ENCODE measurements at regions not wholly inside any gene's neighbourhood (a gene's known extent, or its start where the extent isn't known, plus 50 kb on each side); places are given as distances from the start of the nearest gene placed in this dataset.

DNA sequence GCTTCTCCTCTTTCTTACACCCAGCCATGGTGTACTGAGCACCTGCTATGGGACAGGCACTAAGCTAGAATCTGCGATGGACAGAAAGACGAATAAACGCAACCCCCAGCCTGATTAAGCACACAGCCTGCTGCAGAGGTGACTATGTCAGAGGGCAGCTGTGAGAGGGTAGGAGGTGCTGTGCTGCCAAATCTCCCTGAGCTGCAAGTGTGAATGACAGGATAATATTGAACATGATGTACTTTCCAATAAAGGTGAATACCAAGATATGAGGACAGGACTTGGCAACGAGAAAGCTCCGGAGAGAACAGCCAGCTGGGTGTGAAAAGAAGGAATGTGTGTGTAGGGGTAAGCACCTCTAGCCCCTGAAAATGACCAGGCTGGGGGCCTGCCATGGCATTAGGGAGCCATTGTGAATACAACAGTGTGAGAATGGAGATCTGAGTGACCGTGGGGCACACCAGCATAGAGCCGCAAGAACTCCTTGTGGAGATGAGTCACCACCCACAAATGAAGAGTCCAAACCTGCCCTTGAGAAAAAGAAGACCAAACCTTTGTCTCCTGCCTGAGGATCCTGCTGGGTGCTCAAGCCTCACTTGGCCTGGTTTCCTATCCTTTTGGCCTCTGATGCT, 83.0 kb upstream of the ATF3 start:
- no peak overlapping the region for H3K27ac ChIP-seq (ENCODE audit: control insufficient read depth, insufficient read depth)
- no TSS peak for BruUV-seq (replicated peaks)
- no peaks in the 10 kb centered on the region for H3K36me3 ChIP-seq (ENCODE audit: control insufficient read depth in 2 of 2, insufficient read depth in 2 of 2, low read length in 1 of 2)
- CTCF ChIA-PET, result no interaction called here
- H4K20me1 ChIP-seq (ENCODE audit: control insufficient read depth, insufficient read depth), result no peaks in the 10 kb centered on the region
- DNase-seq (ENCODE audit: low read depth, low spot score) (no peak), FAIRE-seq (no peak), ATAC-seq (no peak)
- no peak overlapping the region for H2AFZ ChIP-seq (ENCODE audit: control insufficient read depth, low read depth, low read length)
- WGBS (ENCODE audit: insufficient coverage, insufficient replicate concordance, low lambda C conversion rate, missing lambda C conversion rate), result 79% methylated on average over 7 of the region's 7 CpGs
- H3K27me3 ChIP-seq (replicated peaks in 1 of 2; ENCODE audit: control insufficient read depth in 2 of 2, insufficient read depth in 2 of 2, low read length in 1 of 2), result peaks cover 0 to 2% of the 10 kb centered on the region in 2 experiments; a peak in 2 of 4 replicates
- H3K9me3 ChIP-seq (replicated peaks; ENCODE audit: control insufficient read depth, insufficient read depth, low read length), result no peaks in the 10 kb centered on the region
- POLR2A ChIA-PET, result interaction anchor here (0.6 kb wide), 1 partner anchor 17 kb away, joined by 5 read pairs; no protein-coding TSS in a partner anchor
- RAD21 ChIA-PET (ENCODE audit: unreplicated experiment), result no interaction called here
- H3K79me2 ChIP-seq (ENCODE audit: control insufficient read depth, insufficient read depth, low read length), result no peaks in the 10 kb centered on the region
- in situ Hi-C loops (cut with MboI) (no loop called here), intact Hi-C loops (cut with micrococcal nuclease; ENCODE audit: unreplicated experiment) (no loop called here)
- SMC1A ChIA-PET (ENCODE audit: uncharacterized antibody, unreplicated experiment), result no interaction called here
- H3K9ac ChIP-seq (ENCODE audit: control insufficient read depth, insufficient read depth, low read length), result no peak overlapping the region
- H3K4me3 ChIP-seq, result no peak overlapping the region
- H3K4me1 ChIP-seq (ENCODE audit: control insufficient read depth, insufficient read depth, low read length), result no peaks in the 10 kb centered on the region
- H3K4me2 ChIP-seq (ENCODE audit: control insufficient read depth, insufficient read depth), result no peak overlapping the region
- no peak for TF ChIP-seq BACH1 (IDR thresholded peaks at IDR 0.05; ENCODE audit: borderline replicate concordance)
- TF ChIP-seq CBX3 (IDR thresholded peaks at IDR 0.05; ENCODE audit: borderline replicate concordance, low read depth), result no peak
- TF ChIP-seq RCOR1 (conservative IDR thresholded peaks at IDR 0.05; ENCODE audit: low read depth, low read length), result no peak
- TF ChIP-seq CTCF (IDR thresholded peaks at IDR 0.05 in 2 of 3, conservative IDR thresholded peaks at IDR 0.05 in 1 of 3; ENCODE audit: control insufficient read depth in 2 of 3, extremely low read depth in 1 of 3, insufficient read depth in 1 of 3, low read depth in 3 of 3, low read length in 3 of 3), result no peak
- no peak for TF ChIP-seq SIN3A (IDR thresholded peaks at IDR 0.05; ENCODE audit: low read depth, low read length)
- no peak for TF ChIP-seq ZNF592 (IDR thresholded peaks at IDR 0.05)
- no peak for TF ChIP-seq BCLAF1 (IDR thresholded peaks at IDR 0.05)
- TF ChIP-seq NKRF (conservative IDR thresholded peaks at IDR 0.05), result no peak
- no peak for TF ChIP-seq SIX5 (IDR thresholded peaks at IDR 0.05; ENCODE audit: low read depth, low read length, severe bottlenecking)
